CD4-positive, alpha-beta T cell (primary cell): ENCODE measurements at regions not wholly inside any gene's neighbourhood (a gene's known extent, or its start where the extent isn't known, plus 50 kb on each side); places are given as distances from the start of the nearest gene placed in this dataset.

Experiments used
- ATAC-seq: fragments of 200-7000 bp; cut with Tn5 transposase; one replicate; pipeline ENCODE4 v1.10.0; 2022; ENCODE audit warnings: mild to moderate bottlenecking; ENCODE audit not compliant: poor library complexity
- CTCF ChIA-PET: fragments of 350-600 bp; sonication (Branson Sonifier 250); formaldehyde crosslinking; loops from one replicate; lab custom pipeline; 2021; ENCODE audit warnings: antibody characterized with exemption, inconsistent platforms; lab: Charles Lee
- POLR2A ChIA-PET: fragments of 350-600 bp; sonication (Branson Sonifier 250); formaldehyde crosslinking; loops from one replicate; lab custom pipeline; 2021; ENCODE audit warnings: antibody characterized with exemption, inconsistent platforms; lab: Charles Lee
- DNase-seq, 14 experiments: peaks; one replicate each; pipeline ENCODE4 v3.0.0-alpha.2; 2013 to 2020; ENCODE audit warnings: mixed read lengths in 2 of 14
- H3K27ac ChIP-seq, 2 donors: one replicate each; pipeline versions ENCODE4 v1.5.1 to v1.7.0; 2013; ENCODE audit warnings: low read length in 2 of 2, low read depth in 1 of 2, mild to moderate bottlenecking in 1 of 2
- H3K27me3 ChIP-seq, 2 experiments: 1 replicate in 1 of 2; 2 replicates in 1 of 2; pipeline versions ENCODE4 v1.6.1 to v1.7.0; 2013; ENCODE audit warnings: low read length in 2 of 2, control low read depth in 1 of 2, mild to moderate bottlenecking in 1 of 2, moderate library complexity in 1 of 2; ENCODE audit not compliant: insufficient read depth in 2 of 2, control insufficient read depth in 1 of 2
- H3K36me3 ChIP-seq: one replicate; pipeline ENCODE4 v1.6.1; 2013; ENCODE audit warnings: low read length, control low read depth; ENCODE audit not compliant: insufficient read depth
- H3K4me1 ChIP-seq: one replicate; pipeline ENCODE4 v1.6.1; 2013; ENCODE audit warnings: low read length, control low read depth; ENCODE audit not compliant: insufficient read depth
- H3K4me3 ChIP-seq: one replicate; pipeline ENCODE4 v1.5.1; 2013; ENCODE audit warnings: mild to moderate bottlenecking, low read length, moderate library complexity
- H3K9me3 ChIP-seq, 2 experiments: 1 replicate in 1 of 2; 2 replicates in 1 of 2; pipeline versions ENCODE4 v1.6.1 to v1.7.0; 2013; ENCODE audit warnings: low read length in 2 of 2, mild to moderate bottlenecking in 2 of 2, control low read depth in 1 of 2, moderate library complexity in 1 of 2; ENCODE audit not compliant: control insufficient read depth in 1 of 2, insufficient read depth in 1 of 2
- H3K27ac Mint-ChIP-seq: one replicate; pipeline ENCODE4 v1.8.0; 2020; ENCODE audit warnings: mixed read lengths
- H3K27me3 Mint-ChIP-seq: one replicate; pipeline ENCODE4 v1.8.0; 2021; ENCODE audit warnings: mixed read lengths
- H3K36me3 Mint-ChIP-seq: one replicate; pipeline ENCODE4 v1.8.0; 2021; ENCODE audit warnings: low read depth, mixed read lengths
- H3K4me1 Mint-ChIP-seq: one replicate; pipeline ENCODE4 v1.8.0; 2021; ENCODE audit warnings: low read depth, mixed read lengths
- H3K4me3 Mint-ChIP-seq: one replicate; pipeline ENCODE4 v1.8.0; 2020; ENCODE audit warnings: mild to moderate bottlenecking, mixed read lengths
- H3K9me3 Mint-ChIP-seq: one replicate; pipeline ENCODE4 v1.8.0; 2020; ENCODE audit warnings: mixed read lengths
- intact Hi-C, 2 experiments: fragments of 100-400 bp; cut with DNase I in 1 of 2; cut with micrococcal nuclease in 1 of 2; formaldehyde crosslinking; loops; one replicate each; pipeline versions ENCODE4 v1.15.1 to v1.9.0; 2023 to 2025; cut with DNase I, micrococcal nuclease
- TF ChIP-seq, protein P1 (sequence below): fragments of 200-600 bp; IDR thresholded peaks from one replicate; pipeline ENCODE4 v1.8.0; 2022; ENCODE audit warnings: antibody characterized with exemption, mild to moderate bottlenecking

- peaks cover 17% of the 10 kb centered on the region for H3K27me3 Mint-ChIP-seq
- DNase-seq: no peak
- no peaks in the 10 kb centered on the region for H3K4me1 Mint-ChIP-seq
- Histone ChIP-seq H3K27ac (no peak overlapping the region), H3K4me1 (no peaks in the 10 kb centered on the region), H3K27me3 (no peaks in the 10 kb centered on the region), H3K9me3 (no peaks in the 10 kb centered on the region), H3K36me3 (no peaks in the 10 kb centered on the region), H3K4me3 (no peak overlapping the region)
- H3K36me3 Mint-ChIP-seq: no peaks in the 10 kb centered on the region
- no peak overlapping the region for H3K4me3 Mint-ChIP-seq
- TF ChIP-seq, protein P1, sequence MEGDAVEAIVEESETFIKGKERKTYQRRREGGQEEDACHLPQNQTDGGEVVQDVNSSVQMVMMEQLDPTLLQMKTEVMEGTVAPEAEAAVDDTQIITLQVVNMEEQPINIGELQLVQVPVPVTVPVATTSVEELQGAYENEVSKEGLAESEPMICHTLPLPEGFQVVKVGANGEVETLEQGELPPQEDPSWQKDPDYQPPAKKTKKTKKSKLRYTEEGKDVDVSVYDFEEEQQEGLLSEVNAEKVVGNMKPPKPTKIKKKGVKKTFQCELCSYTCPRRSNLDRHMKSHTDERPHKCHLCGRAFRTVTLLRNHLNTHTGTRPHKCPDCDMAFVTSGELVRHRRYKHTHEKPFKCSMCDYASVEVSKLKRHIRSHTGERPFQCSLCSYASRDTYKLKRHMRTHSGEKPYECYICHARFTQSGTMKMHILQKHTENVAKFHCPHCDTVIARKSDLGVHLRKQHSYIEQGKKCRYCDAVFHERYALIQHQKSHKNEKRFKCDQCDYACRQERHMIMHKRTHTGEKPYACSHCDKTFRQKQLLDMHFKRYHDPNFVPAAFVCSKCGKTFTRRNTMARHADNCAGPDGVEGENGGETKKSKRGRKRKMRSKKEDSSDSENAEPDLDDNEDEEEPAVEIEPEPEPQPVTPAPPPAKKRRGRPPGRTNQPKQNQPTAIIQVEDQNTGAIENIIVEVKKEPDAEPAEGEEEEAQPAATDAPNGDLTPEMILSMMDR: no peak
- intact Hi-C loops: loop anchor here in 1 of 2 experiments (2.0 kb wide), 1 partner anchor 1054 kb away; no protein-coding TSS in a partner anchor
- POLR2A ChIA-PET: no interaction called here
- CTCF ChIA-PET: no interaction called here
- H3K9me3 Mint-ChIP-seq: no peaks in the 10 kb centered on the region
- H3K27ac Mint-ChIP-seq: no peak overlapping the region
- no peak for ATAC-seq
Observed at GRCh38 chr14:59130462-59130861, 58.0 kb upstream of the DAAM1 start.

GRCh38 chr14:59131938-59132795, 56.3 kb upstream of the DAAM1 start:
- TF ChIP-seq, protein P1: no peak
- Mint-ChIP-seq H3K4me1 (no peaks in the 10 kb centered on the region), H3K27me3 (peaks cover 13% of the 10 kb centered on the region), H3K4me3 (no peak overlapping the region), H3K9me3 (no peaks in the 10 kb centered on the region), H3K27ac (no peak overlapping the region), H3K36me3 (no peaks in the 10 kb centered on the region)
- POLR2A ChIA-PET: no interaction called here
- Histone ChIP-seq H3K4me3 (no peak overlapping the region), H3K27me3 (no peaks in the 10 kb centered on the region), H3K4me1 (no peaks in the 10 kb centered on the region), H3K9me3 (no peaks in the 10 kb centered on the region), H3K36me3 (no peaks in the 10 kb centered on the region), H3K27ac (no peak overlapping the region)
- CTCF ChIA-PET: no interaction called here
- intact Hi-C loops: loop anchor here in 1 of 2 experiments (2.0 kb wide), 1 partner anchor 1053 kb away; no protein-coding TSS in a partner anchor
- ATAC-seq (no peak), DNase-seq (no peak)

- Mint-ChIP-seq H3K27me3 (peaks cover 10% of the 10 kb centered on the region), H3K4me3 (no peak overlapping the region), H3K27ac (no peak overlapping the region), H3K9me3 (no peaks in the 10 kb centered on the region), H3K4me1 (no peaks in the 10 kb centered on the region), H3K36me3 (no peaks in the 10 kb centered on the region)
- no peak for ATAC-seq
- no peak overlapping the region for H3K4me3 ChIP-seq
- H3K9me3 ChIP-seq: no peaks in the 10 kb centered on the region
- DNase-seq: no peak
- H3K27me3 ChIP-seq: no peaks in the 10 kb centered on the region
- no peaks in the 10 kb centered on the region for H3K4me1 ChIP-seq
- intact Hi-C loops: no loop called here
- no peaks in the 10 kb centered on the region for H3K36me3 ChIP-seq
- TF ChIP-seq, protein P1: no peak
- CTCF ChIA-PET: no interaction called here
- H3K27ac ChIP-seq: no peak overlapping the region
- POLR2A ChIA-PET: no interaction called here
Observed at GRCh38 chr14:59132796-59133494, 55.5 kb upstream of the DAAM1 start.
